ENCODE measurements at regions not wholly inside any gene's neighbourhood (a gene's known extent, or its start where the extent isn't known, plus 50 kb on each side); places are given as distances from the start of the nearest gene placed in this dataset.

DNA sequence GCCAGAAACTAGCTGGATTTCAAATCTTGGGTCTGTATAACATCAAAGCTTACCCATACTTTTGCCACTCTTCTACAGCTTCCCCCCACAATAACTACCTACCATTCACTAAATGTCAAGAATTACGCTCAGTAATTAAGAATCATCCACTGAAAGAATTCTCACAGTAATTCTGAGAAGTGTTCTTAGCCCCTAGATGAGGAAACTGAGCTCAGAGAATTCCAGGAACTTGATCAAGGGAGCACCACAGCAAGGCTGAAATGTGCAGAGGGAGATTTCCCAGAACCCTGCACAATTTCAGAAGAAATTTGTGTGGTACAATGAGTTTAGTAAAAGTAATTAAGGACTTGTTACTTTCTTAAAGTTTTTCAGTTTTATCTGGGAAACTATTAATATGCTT is 194.5 kb upstream of the STK17B start:
- TF ChIP-seq, protein P1, sequence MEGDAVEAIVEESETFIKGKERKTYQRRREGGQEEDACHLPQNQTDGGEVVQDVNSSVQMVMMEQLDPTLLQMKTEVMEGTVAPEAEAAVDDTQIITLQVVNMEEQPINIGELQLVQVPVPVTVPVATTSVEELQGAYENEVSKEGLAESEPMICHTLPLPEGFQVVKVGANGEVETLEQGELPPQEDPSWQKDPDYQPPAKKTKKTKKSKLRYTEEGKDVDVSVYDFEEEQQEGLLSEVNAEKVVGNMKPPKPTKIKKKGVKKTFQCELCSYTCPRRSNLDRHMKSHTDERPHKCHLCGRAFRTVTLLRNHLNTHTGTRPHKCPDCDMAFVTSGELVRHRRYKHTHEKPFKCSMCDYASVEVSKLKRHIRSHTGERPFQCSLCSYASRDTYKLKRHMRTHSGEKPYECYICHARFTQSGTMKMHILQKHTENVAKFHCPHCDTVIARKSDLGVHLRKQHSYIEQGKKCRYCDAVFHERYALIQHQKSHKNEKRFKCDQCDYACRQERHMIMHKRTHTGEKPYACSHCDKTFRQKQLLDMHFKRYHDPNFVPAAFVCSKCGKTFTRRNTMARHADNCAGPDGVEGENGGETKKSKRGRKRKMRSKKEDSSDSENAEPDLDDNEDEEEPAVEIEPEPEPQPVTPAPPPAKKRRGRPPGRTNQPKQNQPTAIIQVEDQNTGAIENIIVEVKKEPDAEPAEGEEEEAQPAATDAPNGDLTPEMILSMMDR (IDR thresholded peaks at IDR 0.05) = no peak
- no peak for TF ChIP-seq POLR2A (IDR thresholded peaks at IDR 0.05)

Data from adrenal gland (tissue), 5 donors.